WTC11 (cell line): ENCODE measurements at regions not wholly inside any gene's neighbourhood (a gene's known extent, or its start where the extent isn't known, plus 50 kb on each side); places are given as distances from the start of the nearest gene placed in this dataset.

Source experiments
- ATAC-seq: fragments of 200-7000 bp; cut with Tn5 transposase; 2 replicates; pipeline ENCODE4 v1.10.0; 2021; ENCODE audit warnings: mild to moderate bottlenecking, moderate library complexity
- CTCF ChIA-PET: fragments of 300-600 bp; sonication (Branson Sonifier 250); formaldehyde crosslinking; loops from one replicate; lab custom pipeline; 2021; ENCODE audit warnings: antibody characterized with exemption; lab: Charles Lee
- POLR2A ChIA-PET: fragments of 350-600 bp; sonication (Branson Sonifier 250); formaldehyde crosslinking; loops from one replicate; lab custom pipeline; 2021; ENCODE audit warnings: antibody characterized with exemption; lab: Charles Lee
- DNase-seq: peaks from one replicate; pipeline ENCODE4 v3.0.0; 2021; ENCODE audit warnings: low spot score
- H3K27ac Mint-ChIP-seq: 2 replicates; pipeline ENCODE4 v1.8.0; 2021; ENCODE audit warnings: mixed read lengths
- H3K27me3 Mint-ChIP-seq: 2 replicates; pipeline ENCODE4 v1.8.0; 2021; ENCODE audit warnings: low read depth, mild to moderate bottlenecking, moderate library complexity, mixed read lengths
- H3K36me3 Mint-ChIP-seq: 2 replicates; pipeline ENCODE4 v1.8.0; 2021; ENCODE audit warnings: mixed read lengths
- H3K4me1 Mint-ChIP-seq: 2 replicates; pipeline ENCODE4 v1.8.0; 2022; ENCODE audit warnings: mixed read lengths
- H3K4me3 Mint-ChIP-seq: 2 replicates; pipeline ENCODE4 v1.8.0; 2021; ENCODE audit warnings: mild to moderate bottlenecking, moderate library complexity, mixed read lengths
- H3K9me3 Mint-ChIP-seq: 2 replicates; pipeline ENCODE4 v1.8.0; 2021; ENCODE audit warnings: mixed read lengths
- ATF1 ChIP-seq: sonication (generic); formaldehyde crosslinking; IDR thresholded peaks from 2 replicates; pipeline ENCODE4 v1.8.1; 2023; ENCODE audit warnings: mild to moderate bottlenecking, moderate library complexity, missing genetic modification reagents
- EMX1 ChIP-seq: fragments of 250-450 bp; sonication (Bioruptor Pico); IDR thresholded peaks from 2 replicates; pipeline ENCODE4 v1.8.0; 2021; ENCODE audit warnings: mild to moderate bottlenecking
- GRHL2 ChIP-seq: fragments of 250-450 bp; sonication (Bioruptor Pico); IDR thresholded peaks from 2 replicates; pipeline ENCODE4 v1.8.0; 2022; ENCODE audit warnings: mild to moderate bottlenecking, moderate library complexity; ENCODE audit not compliant: insufficient replicate concordance, severe bottlenecking
- MYBL2 ChIP-seq: sonication (generic); formaldehyde crosslinking; IDR thresholded peaks from 2 replicates; pipeline ENCODE4 v1.8.1; 2023; ENCODE audit warnings: mild to moderate bottlenecking, moderate library complexity, missing genetic modification reagents
- PRRX2 ChIP-seq: fragments of 250-450 bp; sonication (Bioruptor Pico); IDR thresholded peaks from 2 replicates; pipeline ENCODE4 v1.8.0; 2021; ENCODE audit warnings: mild to moderate bottlenecking
- SP1 ChIP-seq: sonication (generic); formaldehyde crosslinking; conservative IDR thresholded peaks from 2 replicates; pipeline ENCODE4 v1.8.1; 2022; ENCODE audit warnings: missing genetic modification reagents
- TCF7 ChIP-seq: sonication (generic); formaldehyde crosslinking; IDR thresholded peaks from 2 replicates; pipeline ENCODE4 v1.8.0; 2022; ENCODE audit warnings: mild to moderate bottlenecking, low read depth, missing genetic modification reagents, moderate library complexity
- TEAD4 ChIP-seq: sonication (generic); formaldehyde crosslinking; IDR thresholded peaks from 2 replicates; pipeline ENCODE4 v1.8.0; 2022; ENCODE audit warnings: mild to moderate bottlenecking, missing genetic modification reagents
- TP53 ChIP-seq: sonication (generic); formaldehyde crosslinking; IDR thresholded peaks from 2 replicates; pipeline ENCODE4 v1.8.1; 2023; ENCODE audit warnings: mild to moderate bottlenecking, missing genetic modification reagents
- ZNF138 ChIP-seq: sonication (generic); formaldehyde crosslinking; conservative IDR thresholded peaks from 2 replicates; pipeline ENCODE4 v1.8.1; 2022; ENCODE audit warnings: mild to moderate bottlenecking, moderate library complexity, missing genetic modification reagents
- ZNF219 ChIP-seq: sonication (generic); formaldehyde crosslinking; IDR thresholded peaks from 2 replicates; pipeline ENCODE4 v1.8.0; 2023; ENCODE audit warnings: missing genetic modification reagents, mild to moderate bottlenecking, borderline replicate concordance
- ZNF263 ChIP-seq: sonication (generic); formaldehyde crosslinking; IDR thresholded peaks from 2 replicates; pipeline ENCODE4 v1.8.1; 2022; ENCODE audit warnings: low read depth, mild to moderate bottlenecking, moderate library complexity, missing genetic modification reagents
- ZNF317 ChIP-seq: sonication (generic); formaldehyde crosslinking; IDR thresholded peaks from 2 replicates; pipeline ENCODE4 v1.8.1; 2023; ENCODE audit warnings: low read depth, mild to moderate bottlenecking, moderate library complexity, missing genetic modification reagents, borderline replicate concordance
- ZNF416 ChIP-seq: fragments of 250-450 bp; sonication (Bioruptor Pico); IDR thresholded peaks from 2 replicates; pipeline ENCODE4 v1.9.0; 2021; ENCODE audit warnings: mild to moderate bottlenecking, inconsistent platforms
- ZNF423 ChIP-seq: fragments of 250-450 bp; sonication (Bioruptor Pico); IDR thresholded peaks from 2 replicates; pipeline ENCODE4 v2.1.2; 2022; ENCODE audit warnings: mild to moderate bottlenecking, moderate library complexity
- TF ChIP-seq, protein P1 (sequence below): fragments of 250-450 bp; sonication (Bioruptor Pico); IDR thresholded peaks from 2 replicates; pipeline ENCODE4 v2.1.2; 2022; ENCODE audit warnings: mild to moderate bottlenecking, moderate library complexity
- TF ChIP-seq, protein P2 (sequence below): sonication (generic); formaldehyde crosslinking; IDR thresholded peaks from 2 replicates; pipeline ENCODE4 v1.8.0; 2022; ENCODE audit warnings: mild to moderate bottlenecking, missing genetic modification reagents
- TF ChIP-seq, protein P3 (sequence below): sonication (generic); formaldehyde crosslinking; conservative IDR thresholded peaks from 2 replicates; pipeline ENCODE4 v1.8.1; 2023; ENCODE audit warnings: mild to moderate bottlenecking, low read depth, missing genetic modification reagents, moderate library complexity
- TF ChIP-seq, protein P4 (sequence below): sonication (generic); formaldehyde crosslinking; IDR thresholded peaks from 2 replicates; pipeline ENCODE4 v1.8.1; 2023; ENCODE audit warnings: mild to moderate bottlenecking, missing genetic modification reagents, moderate library complexity
- TF ChIP-seq, protein P5 (sequence below): sonication (generic); formaldehyde crosslinking; IDR thresholded peaks from 2 replicates; pipeline ENCODE4 v1.8.1; 2022; ENCODE audit warnings: missing genetic modification reagents, borderline replicate concordance
- TF ChIP-seq, protein P6 (sequence below): sonication (generic); formaldehyde crosslinking; IDR thresholded peaks from 2 replicates; pipeline ENCODE4 v1.8.1; 2022; ENCODE audit warnings: low read depth, missing genetic modification reagents, borderline replicate concordance
- TF ChIP-seq, protein P7 (sequence below): sonication (generic); formaldehyde crosslinking; IDR thresholded peaks from 2 replicates; pipeline ENCODE4 v1.8.0; 2022; ENCODE audit warnings: mild to moderate bottlenecking, missing genetic modification reagents

DNA sequence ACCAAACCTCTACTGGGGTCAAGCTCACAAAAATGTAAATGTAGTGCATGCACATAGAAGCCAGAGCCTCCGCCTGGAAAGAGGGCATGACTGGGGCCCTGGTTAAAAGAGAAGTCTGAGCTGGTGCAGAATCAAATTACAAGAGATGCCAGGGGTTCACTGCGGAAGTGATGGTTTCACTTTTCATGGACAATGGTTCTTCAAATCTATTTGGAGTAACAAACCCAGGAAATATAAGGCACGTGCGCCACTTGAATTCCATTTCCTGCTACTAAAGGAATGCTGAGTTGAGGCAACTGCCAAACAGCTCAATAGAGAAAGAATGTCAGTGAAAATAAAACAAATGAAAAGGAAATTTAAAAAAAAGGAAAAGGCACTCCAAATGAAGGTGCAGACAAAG, 79.8 kb downstream of the FUNDC1 start (continued):
- TF ChIP-seq, protein P1, sequence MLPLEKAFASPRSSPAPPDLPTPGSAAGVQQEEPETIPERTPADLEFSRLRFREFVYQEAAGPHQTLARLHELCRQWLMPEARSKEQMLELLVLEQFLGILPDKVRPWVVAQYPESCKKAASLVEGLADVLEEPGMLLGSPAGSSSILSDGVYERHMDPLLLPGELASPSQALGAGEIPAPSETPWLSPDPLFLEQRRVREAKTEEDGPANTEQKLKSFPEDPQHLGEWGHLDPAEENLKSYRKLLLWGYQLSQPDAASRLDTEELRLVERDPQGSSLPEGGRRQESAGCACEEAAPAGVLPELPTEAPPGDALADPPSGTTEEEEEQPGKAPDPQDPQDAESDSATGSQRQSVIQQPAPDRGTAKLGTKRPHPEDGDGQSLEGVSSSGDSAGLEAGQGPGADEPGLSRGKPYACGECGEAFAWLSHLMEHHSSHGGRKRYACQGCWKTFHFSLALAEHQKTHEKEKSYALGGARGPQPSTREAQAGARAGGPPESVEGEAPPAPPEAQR, result no peak
- TF ChIP-seq ZNF423 (CRISPR knock-in tag) (no peak), TEAD4 (CRISPR knock-in tag) (no peak)

DNA sequence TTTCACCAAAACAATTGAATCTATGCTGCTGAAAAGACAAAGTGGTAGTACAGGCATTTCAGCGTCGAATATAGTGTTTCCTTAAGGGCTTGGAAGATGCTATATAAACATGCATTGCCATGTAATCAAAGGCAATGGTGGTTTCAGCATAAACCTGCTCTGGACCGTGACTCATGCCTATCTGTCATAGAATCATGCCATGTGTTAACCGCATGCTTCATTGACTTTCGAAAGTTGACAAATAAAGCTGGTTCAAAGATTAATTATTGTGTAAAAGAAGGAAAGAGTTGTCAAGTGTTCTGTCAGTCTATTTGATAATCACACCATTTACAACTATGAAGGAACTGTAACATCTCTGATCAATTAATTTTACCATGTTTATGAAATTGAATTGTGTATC, 83.2 kb downstream of the FUNDC1 start:
- ChIA-PET POLR2A (no interaction called here), CTCF (no interaction called here)
- Mint-ChIP-seq H3K36me3 (no peaks in the 10 kb centered on the region), H3K4me3 (no peak overlapping the region), H3K27ac (no peak overlapping the region), H3K9me3 (no peaks in the 10 kb centered on the region), H3K27me3 (no peaks in the 10 kb centered on the region), H3K4me1 (peaks cover 10% of the 10 kb centered on the region)
- DNase-seq, result no peak
- ATAC-seq, result no peak
- TF ChIP-seq ZNF219, result no peak

DNA sequence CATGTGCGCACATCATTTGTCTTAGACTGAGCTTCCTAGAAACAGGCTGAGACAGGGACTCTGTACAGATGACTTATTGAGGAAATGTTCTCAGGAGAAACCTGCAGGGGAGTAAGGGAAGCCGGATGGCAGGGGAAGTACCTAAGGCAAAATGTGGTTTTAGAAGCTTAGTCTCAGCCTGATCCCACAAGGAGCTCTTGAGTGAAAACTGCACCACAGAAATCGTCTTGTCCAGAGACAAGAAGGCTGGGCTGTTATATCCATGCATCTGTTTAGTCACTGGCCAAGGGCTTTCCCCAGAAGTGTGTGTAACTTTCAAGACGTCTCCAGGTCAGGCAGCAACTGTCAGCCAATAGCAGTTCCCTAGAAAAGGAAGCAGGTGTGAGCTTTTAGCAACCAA, 86.0 kb downstream of the FUNDC1 start:
- no peak for DNase-seq
- no peaks in the 10 kb centered on the region for H3K36me3 Mint-ChIP-seq
- no peaks in the 10 kb centered on the region for H3K4me1 Mint-ChIP-seq
- no peaks in the 10 kb centered on the region for H3K9me3 Mint-ChIP-seq
- H3K27ac Mint-ChIP-seq, result no peak overlapping the region
- no peak for ATAC-seq
- H3K27me3 Mint-ChIP-seq, result no peaks in the 10 kb centered on the region
- CTCF ChIA-PET, result no interaction called here
- no peak for TF ChIP-seq ZNF263
- no peak for TF ChIP-seq SP1 (CRISPR knock-in tag)
- no peak for TF ChIP-seq EMX1 (CRISPR knock-in tag)
- TF ChIP-seq PRRX2 (CRISPR knock-in tag), result no peak
- TF ChIP-seq, protein P2, sequence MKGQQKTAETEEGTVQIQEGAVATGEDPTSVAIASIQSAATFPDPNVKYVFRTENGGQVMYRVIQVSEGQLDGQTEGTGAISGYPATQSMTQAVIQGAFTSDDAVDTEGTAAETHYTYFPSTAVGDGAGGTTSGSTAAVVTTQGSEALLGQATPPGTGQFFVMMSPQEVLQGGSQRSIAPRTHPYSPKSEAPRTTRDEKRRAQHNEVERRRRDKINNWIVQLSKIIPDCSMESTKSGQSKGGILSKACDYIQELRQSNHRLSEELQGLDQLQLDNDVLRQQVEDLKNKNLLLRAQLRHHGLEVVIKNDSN (CRISPR knock-in tag), result no peak
- TF ChIP-seq, protein P3, sequence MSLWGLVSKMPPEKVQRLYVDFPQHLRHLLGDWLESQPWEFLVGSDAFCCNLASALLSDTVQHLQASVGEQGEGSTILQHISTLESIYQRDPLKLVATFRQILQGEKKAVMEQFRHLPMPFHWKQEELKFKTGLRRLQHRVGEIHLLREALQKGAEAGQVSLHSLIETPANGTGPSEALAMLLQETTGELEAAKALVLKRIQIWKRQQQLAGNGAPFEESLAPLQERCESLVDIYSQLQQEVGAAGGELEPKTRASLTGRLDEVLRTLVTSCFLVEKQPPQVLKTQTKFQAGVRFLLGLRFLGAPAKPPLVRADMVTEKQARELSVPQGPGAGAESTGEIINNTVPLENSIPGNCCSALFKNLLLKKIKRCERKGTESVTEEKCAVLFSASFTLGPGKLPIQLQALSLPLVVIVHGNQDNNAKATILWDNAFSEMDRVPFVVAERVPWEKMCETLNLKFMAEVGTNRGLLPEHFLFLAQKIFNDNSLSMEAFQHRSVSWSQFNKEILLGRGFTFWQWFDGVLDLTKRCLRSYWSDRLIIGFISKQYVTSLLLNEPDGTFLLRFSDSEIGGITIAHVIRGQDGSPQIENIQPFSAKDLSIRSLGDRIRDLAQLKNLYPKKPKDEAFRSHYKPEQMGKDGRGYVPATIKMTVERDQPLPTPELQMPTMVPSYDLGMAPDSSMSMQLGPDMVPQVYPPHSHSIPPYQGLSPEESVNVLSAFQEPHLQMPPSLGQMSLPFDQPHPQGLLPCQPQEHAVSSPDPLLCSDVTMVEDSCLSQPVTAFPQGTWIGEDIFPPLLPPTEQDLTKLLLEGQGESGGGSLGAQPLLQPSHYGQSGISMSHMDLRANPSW, result no peak
- no peak for TF ChIP-seq ATF1 (CRISPR knock-in tag)
- no peak for TF ChIP-seq ZNF317 (CRISPR knock-in tag)
- TF ChIP-seq, protein P4, sequence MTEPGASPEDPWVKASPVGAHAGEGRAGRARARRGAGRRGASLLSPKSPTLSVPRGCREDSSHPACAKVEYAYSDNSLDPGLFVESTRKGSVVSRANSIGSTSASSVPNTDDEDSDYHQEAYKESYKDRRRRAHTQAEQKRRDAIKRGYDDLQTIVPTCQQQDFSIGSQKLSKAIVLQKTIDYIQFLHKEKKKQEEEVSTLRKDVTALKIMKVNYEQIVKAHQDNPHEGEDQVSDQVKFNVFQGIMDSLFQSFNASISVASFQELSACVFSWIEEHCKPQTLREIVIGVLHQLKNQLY (CRISPR knock-in tag), result no peak
- TF ChIP-seq, all 79 proteins: peak for 0
- H3K4me3 Mint-ChIP-seq, result no peak overlapping the region
- POLR2A ChIA-PET, result no interaction called here

DNA sequence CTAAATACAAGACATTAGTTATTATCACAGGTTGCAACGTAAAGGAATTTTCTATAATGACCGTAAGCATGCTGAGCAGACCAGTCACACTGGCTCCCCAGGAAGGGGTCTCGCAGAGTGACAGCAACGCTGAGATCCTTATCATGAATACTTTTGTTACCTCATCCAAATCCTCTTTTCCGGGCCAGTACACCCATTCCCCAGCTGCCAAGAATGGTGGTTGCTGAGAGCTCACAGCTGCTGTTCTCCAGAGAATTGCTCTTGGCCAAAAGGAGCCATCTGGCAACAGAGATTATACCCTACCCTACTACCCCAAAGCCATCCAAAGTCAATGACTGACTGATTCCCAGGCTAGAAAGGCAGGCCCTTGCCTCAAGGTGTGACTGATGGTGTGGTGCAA, 91.6 kb downstream of the FUNDC1 start:
- POLR2A ChIA-PET, result no interaction called here
- no peaks in the 10 kb centered on the region for H3K27me3 Mint-ChIP-seq
- TF ChIP-seq, protein P5, sequence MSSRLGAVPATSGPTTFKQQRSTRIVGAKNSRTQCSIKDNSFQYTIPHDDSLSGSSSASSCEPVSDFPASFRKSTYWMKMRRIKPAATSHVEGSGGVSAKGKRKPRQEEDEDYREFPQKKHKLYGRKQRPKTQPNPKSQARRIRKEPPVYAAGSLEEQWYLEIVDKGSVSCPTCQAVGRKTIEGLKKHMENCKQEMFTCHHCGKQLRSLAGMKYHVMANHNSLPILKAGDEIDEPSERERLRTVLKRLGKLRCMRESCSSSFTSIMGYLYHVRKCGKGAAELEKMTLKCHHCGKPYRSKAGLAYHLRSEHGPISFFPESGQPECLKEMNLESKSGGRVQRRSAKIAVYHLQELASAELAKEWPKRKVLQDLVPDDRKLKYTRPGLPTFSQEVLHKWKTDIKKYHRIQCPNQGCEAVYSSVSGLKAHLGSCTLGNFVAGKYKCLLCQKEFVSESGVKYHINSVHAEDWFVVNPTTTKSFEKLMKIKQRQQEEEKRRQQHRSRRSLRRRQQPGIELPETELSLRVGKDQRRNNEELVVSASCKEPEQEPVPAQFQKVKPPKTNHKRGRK (CRISPR knock-in tag), result no peak
- TF ChIP-seq ZNF138 (CRISPR knock-in tag) (no peak), ZNF416 (CRISPR knock-in tag) (no peak), TCF7 (no peak), TP53 (CRISPR knock-in tag) (no peak), GRHL2 (no peak), MYBL2 (CRISPR knock-in tag) (no peak)
- TF ChIP-seq, protein P6, sequence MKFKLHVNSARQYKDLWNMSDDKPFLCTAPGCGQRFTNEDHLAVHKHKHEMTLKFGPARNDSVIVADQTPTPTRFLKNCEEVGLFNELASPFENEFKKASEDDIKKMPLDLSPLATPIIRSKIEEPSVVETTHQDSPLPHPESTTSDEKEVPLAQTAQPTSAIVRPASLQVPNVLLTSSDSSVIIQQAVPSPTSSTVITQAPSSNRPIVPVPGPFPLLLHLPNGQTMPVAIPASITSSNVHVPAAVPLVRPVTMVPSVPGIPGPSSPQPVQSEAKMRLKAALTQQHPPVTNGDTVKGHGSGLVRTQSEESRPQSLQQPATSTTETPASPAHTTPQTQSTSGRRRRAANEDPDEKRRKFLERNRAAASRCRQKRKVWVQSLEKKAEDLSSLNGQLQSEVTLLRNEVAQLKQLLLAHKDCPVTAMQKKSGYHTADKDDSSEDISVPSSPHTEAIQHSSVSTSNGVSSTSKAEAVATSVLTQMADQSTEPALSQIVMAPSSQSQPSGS, result no peak
- TF ChIP-seq, protein P4 (CRISPR knock-in tag), result no peak
- TF ChIP-seq, protein P7, sequence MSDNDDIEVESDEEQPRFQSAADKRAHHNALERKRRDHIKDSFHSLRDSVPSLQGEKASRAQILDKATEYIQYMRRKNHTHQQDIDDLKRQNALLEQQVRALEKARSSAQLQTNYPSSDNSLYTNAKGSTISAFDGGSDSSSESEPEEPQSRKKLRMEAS (CRISPR knock-in tag), result no peak

More for the DNA sequence above, 91.6 kb downstream of the FUNDC1 start:
- Mint-ChIP-seq H3K4me3 (no peak overlapping the region), H3K9me3 (peaks cover 5% of the 10 kb centered on the region), H3K27ac (no peak overlapping the region), H3K36me3 (no peaks in the 10 kb centered on the region), H3K4me1 (no peaks in the 10 kb centered on the region)
- ATAC-seq (no peak), DNase-seq (no peak)
- CTCF ChIA-PET, result no interaction called here
